PC-3 (cell line): ENCODE measurements at regions not wholly inside any gene's neighbourhood (a gene's known extent, or its start where the extent isn't known, plus 50 kb on each side); places are given as distances from the start of the nearest gene placed in this dataset.

Experiments used
- ATAC-seq: fragments of 200-7000 bp; cut with Tn5 transposase; 2 replicates; pipeline ENCODE4 v1.9.1; 2020; ENCODE audit warnings: mild to moderate bottlenecking, moderate library complexity
- BruUV-seq: library from RNA; stranded (reverse); fragments of 400-500 nt; replicated peaks from 2 replicates; lab custom pipeline; 2021; lab: Mats Ljungman, UMichigan
- CTCF ChIA-PET: fragments of 300-600 bp; sonication (Branson Sonifier 250); formaldehyde crosslinking; loops from one replicate; lab custom pipeline; 2022; ENCODE audit warnings: antibody characterized with exemption; lab: Charles Lee
- POLR2A ChIA-PET: fragments of 300-600 bp; sonication (Branson Sonifier 250); formaldehyde crosslinking; loops from one replicate; lab custom pipeline; 2022; ENCODE audit warnings: antibody characterized with exemption; ENCODE audit not compliant: unreplicated experiment; lab: Charles Lee
- DNase-seq: peaks from one replicate; pipeline ENCODE4 v3.0.0-alpha.2; 2015
- H2AFZ ChIP-seq: fragments of 300-600 bp; sonication (generic); 2 replicates; pipeline ENCODE4 v1.6.0; 2016; ENCODE audit warnings: antibody characterized with exemption, low read length
- H3F3A ChIP-seq: fragments of 300-600 bp; sonication (generic); one replicate; pipeline ENCODE4 v1.6.0; 2017; ENCODE audit warnings: antibody characterized with exemption, low read length, control low read depth, mild to moderate bottlenecking; ENCODE audit not compliant: unreplicated experiment
- H3K27ac ChIP-seq: fragments of 300-600 bp; sonication (generic); 2 replicates; pipeline ENCODE4 v1.5.1; 2016; ENCODE audit warnings: mild to moderate bottlenecking, low read length
- H3K27me3 ChIP-seq: fragments of 300-600 bp; sonication (generic); 2 replicates; pipeline ENCODE4 v1.6.1; 2016; ENCODE audit warnings: low read length, mixed read lengths
- H3K36me3 ChIP-seq: fragments of 300-600 bp; sonication (generic); 2 replicates; pipeline ENCODE4 v1.6.1; 2016; ENCODE audit warnings: low read depth, mixed run types, low read length, mixed read lengths
- H3K4me1 ChIP-seq: fragments of 300-600 bp; sonication (generic); 2 replicates; pipeline ENCODE4 v1.5.1; 2016; ENCODE audit warnings: low read length; ENCODE audit not compliant: insufficient read depth
- H3K4me2 ChIP-seq: fragments of 300-600 bp; sonication (generic); 2 replicates; pipeline ENCODE4 v1.6.0; 2016; ENCODE audit warnings: low read length
- H3K4me3 ChIP-seq: fragments of 300-600 bp; sonication (generic); 2 replicates; pipeline ENCODE4 v1.5.1; 2016; ENCODE audit warnings: mild to moderate bottlenecking, low read length, mixed read lengths
- H3K79me2 ChIP-seq: fragments of 300-600 bp; sonication (generic); 2 replicates; pipeline ENCODE4 v1.6.1; 2017; ENCODE audit warnings: low read length, mixed read lengths
- H3K9ac ChIP-seq: fragments of 300-600 bp; sonication (generic); 2 replicates; pipeline ENCODE4 v1.6.0; 2016; ENCODE audit warnings: mild to moderate bottlenecking, low read length
- H3K9me2 ChIP-seq: fragments of 300-600 bp; sonication (generic); replicated peaks from 2 replicates; pipeline ENCODE4 v1.6.1; 2016; ENCODE audit warnings: mixed run types, low read length, mixed read lengths
- H3K9me3 ChIP-seq: fragments of 300-600 bp; sonication (generic); 2 replicates; pipeline ENCODE4 v1.6.1; 2016; ENCODE audit warnings: low read length, mixed read lengths
- H4K20me1 ChIP-seq: fragments of 300-600 bp; sonication (generic); 2 replicates; pipeline ENCODE4 v1.6.1; 2016; ENCODE audit warnings: low read length, mixed read lengths
- CTCF ChIP-seq: fragments of 300-600 bp; sonication (generic); conservative IDR thresholded peaks from 2 replicates; pipeline ENCODE4 v1.5.1; 2017; ENCODE audit warnings: antibody characterized with exemption, low read depth, mild to moderate bottlenecking, low read length
- EZH2 ChIP-seq: fragments of 300-600 bp; sonication (generic); IDR thresholded peaks from one replicate; pipeline ENCODE4 v1.6.1; 2017; ENCODE audit warnings: antibody characterized with exemption, mild to moderate bottlenecking, low read length; ENCODE audit not compliant: unreplicated experiment
- EZH2phosphoT487 ChIP-seq: fragments of 300-600 bp; sonication (generic); IDR thresholded peaks from 2 replicates; pipeline ENCODE4 v1.6.1; 2018; ENCODE audit warnings: mild to moderate bottlenecking, antibody characterized with exemption, low read length, borderline replicate concordance
- intact Hi-C: fragments of 100-400 bp; cut with micrococcal nuclease; formaldehyde crosslinking; loops from 2 replicates; pipeline ENCODE4 v1.9.0; 2023

- no peaks in the 10 kb centered on the region for H3K9me3 ChIP-seq
- ChIA-PET CTCF (no interaction called here), POLR2A (no interaction called here)
- no peaks in the 10 kb centered on the region for H3K4me1 ChIP-seq
- no peaks in the 10 kb centered on the region for H3K9me2 ChIP-seq
- no peak overlapping the region for H3K27ac ChIP-seq
- H3K27me3 ChIP-seq, result no peaks in the 10 kb centered on the region
- intact Hi-C loops, result no loop called here
- ATAC-seq (no peak), DNase-seq (no peak)
- H2AFZ ChIP-seq, result no peak overlapping the region
- no peak overlapping the region for H3K4me2 ChIP-seq
- no peaks in the 10 kb centered on the region for H3F3A ChIP-seq
- H4K20me1 ChIP-seq, result no peaks in the 10 kb centered on the region
- no peaks in the 10 kb centered on the region for H3K79me2 ChIP-seq
- H3K4me3 ChIP-seq, result no peak overlapping the region
- no TSS peak for BruUV-seq
- H3K9ac ChIP-seq, result no peak overlapping the region
- TF ChIP-seq EZH2, result no peak
- TF ChIP-seq EZH2phosphoT487, result no peak
- no peak for TF ChIP-seq CTCF
- H3K36me3 ChIP-seq, result no peaks in the 10 kb centered on the region
Observed at GRCh38 chr5:167011196-167011595, 1280.2 kb upstream of the WWC1 start.

- BruUV-seq, result no TSS peak
- Histone ChIP-seq H3K4me2 (no peak overlapping the region), H3F3A (no peaks in the 10 kb centered on the region), H3K27ac (no peak overlapping the region), H3K36me3 (no peaks in the 10 kb centered on the region), H3K27me3 (no peaks in the 10 kb centered on the region), H3K9me2 (no peaks in the 10 kb centered on the region), H2AFZ (no peak overlapping the region), H4K20me1 (no peaks in the 10 kb centered on the region), H3K9me3 (no peaks in the 10 kb centered on the region), H3K9ac (no peak overlapping the region), H3K79me2 (no peaks in the 10 kb centered on the region), H3K4me1 (no peaks in the 10 kb centered on the region), H3K4me3 (no peak overlapping the region)
- intact Hi-C loops, result no loop called here
- ChIA-PET CTCF (no interaction called here), POLR2A (no interaction called here)
- no peak for TF ChIP-seq CTCF
- TF ChIP-seq EZH2phosphoT487, result no peak
- TF ChIP-seq EZH2, result no peak
- ATAC-seq, result no peak
- no peak for DNase-seq
Observed at GRCh38 chr5:167012123-167013034, 1279.1 kb upstream of the WWC1 start.

DNA sequence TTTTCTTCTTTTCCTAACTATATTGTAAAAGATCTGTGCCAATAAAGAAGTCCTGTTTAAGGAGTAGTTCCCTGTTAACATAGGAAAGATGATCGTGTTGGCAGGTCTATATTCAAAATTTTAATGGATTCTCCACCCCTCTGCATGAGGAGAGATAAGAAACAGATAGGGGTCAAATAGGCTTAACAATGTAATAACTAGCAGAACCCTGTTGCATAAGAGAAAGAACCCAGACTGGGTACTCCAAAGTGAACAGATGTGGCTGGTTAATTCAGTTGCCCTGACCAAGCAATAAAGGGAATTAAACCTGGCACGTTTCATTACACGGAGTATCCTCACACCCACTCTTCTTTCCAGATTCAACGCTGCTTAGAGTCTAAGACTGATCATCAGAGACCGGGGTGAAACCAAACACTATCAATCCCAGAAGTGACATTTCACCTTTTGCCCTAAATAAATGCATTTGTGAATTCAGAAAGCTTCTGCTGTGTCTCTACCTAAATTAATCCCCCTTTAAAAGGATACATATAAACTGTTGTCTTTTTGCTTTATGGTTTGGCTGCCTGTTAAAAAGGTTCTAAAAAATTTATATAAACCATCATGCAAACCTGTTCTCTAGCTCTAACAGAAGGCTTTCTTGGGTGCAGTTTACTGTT is 1276.9 kb upstream of the WWC1 start:
- H4K20me1 ChIP-seq, result no peaks in the 10 kb centered on the region
- H3K9me2 ChIP-seq, result no peaks in the 10 kb centered on the region
- intact Hi-C loops, result no loop called here
- H3F3A ChIP-seq, result no peaks in the 10 kb centered on the region
- H3K9me3 ChIP-seq, result no peaks in the 10 kb centered on the region
- no peak overlapping the region for H3K27ac ChIP-seq
- TF ChIP-seq EZH2 (no peak), CTCF (no peak), EZH2phosphoT487 (no peak)
- ATAC-seq (no peak), DNase-seq (no peak)
- no peak overlapping the region for H3K4me2 ChIP-seq
- no peaks in the 10 kb centered on the region for H3K36me3 ChIP-seq
- POLR2A ChIA-PET, result no interaction called here
- no peaks in the 10 kb centered on the region for H3K27me3 ChIP-seq
- no peak overlapping the region for H2AFZ ChIP-seq
- H3K9ac ChIP-seq, result no peak overlapping the region
- H3K79me2 ChIP-seq, result no peaks in the 10 kb centered on the region
- no peaks in the 10 kb centered on the region for H3K4me1 ChIP-seq
- no TSS peak for BruUV-seq
- no peak overlapping the region for H3K4me3 ChIP-seq
- CTCF ChIA-PET, result no interaction called here
